Lower leg skin (tissue), 3 donors: ENCODE measurements at regions not wholly inside any gene's neighbourhood (a gene's known extent, or its start where the extent isn't known, plus 50 kb on each side); places are given as distances from the start of the nearest gene placed in this dataset.

Experiments used
- POLR2A ChIP-seq, 2 donors: fragments of 450-650 bp; IDR thresholded peaks; one replicate each; pipeline ENCODE4 v1.6.1; 2016 to 2017; ENCODE audit warnings: antibody characterized with exemption in 2 of 2, mild to moderate bottlenecking in 1 of 2, moderate library complexity in 1 of 2
- TF ChIP-seq, protein P1 (sequence below), 3 donors: fragments of 450-650 bp; IDR thresholded peaks; one replicate each; pipeline ENCODE4 v1.5.1; 2016; ENCODE audit warnings: antibody characterized with exemption in 3 of 3, mild to moderate bottlenecking in 3 of 3, moderate library complexity in 2 of 3

DNA sequence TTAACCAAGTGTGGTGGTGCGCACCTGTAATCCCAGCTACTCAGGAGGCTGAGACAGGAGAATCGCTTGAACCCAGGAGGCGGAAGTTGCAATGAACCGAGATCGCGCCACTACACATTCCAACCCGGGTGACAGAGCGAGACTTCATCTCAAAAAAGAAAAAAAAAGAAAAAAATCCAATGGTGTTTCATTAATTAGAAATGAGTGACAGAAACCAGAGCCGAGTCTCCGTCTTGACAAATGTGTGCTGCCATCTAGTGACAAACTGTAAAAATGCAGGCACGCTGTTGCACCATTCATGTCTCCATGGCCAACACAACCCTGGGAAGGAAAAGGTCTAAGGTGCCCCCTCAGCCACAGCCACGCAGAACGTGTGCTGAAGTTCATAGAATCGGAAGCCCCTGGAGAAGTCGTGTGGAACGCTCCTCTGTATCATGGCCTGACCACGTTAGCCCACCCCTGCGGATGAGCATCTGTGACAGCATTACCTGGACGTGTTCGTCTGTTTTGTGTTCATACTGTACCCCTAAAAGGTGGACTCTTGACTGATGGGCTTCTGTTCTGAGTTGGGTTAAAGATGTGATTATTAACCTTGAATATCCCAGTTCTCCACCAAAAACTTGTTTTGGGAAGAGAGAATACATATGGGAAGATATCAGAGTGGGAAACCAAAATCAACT lies 94.9 kb downstream of the LYZL2 start:
- TF ChIP-seq, protein P1, sequence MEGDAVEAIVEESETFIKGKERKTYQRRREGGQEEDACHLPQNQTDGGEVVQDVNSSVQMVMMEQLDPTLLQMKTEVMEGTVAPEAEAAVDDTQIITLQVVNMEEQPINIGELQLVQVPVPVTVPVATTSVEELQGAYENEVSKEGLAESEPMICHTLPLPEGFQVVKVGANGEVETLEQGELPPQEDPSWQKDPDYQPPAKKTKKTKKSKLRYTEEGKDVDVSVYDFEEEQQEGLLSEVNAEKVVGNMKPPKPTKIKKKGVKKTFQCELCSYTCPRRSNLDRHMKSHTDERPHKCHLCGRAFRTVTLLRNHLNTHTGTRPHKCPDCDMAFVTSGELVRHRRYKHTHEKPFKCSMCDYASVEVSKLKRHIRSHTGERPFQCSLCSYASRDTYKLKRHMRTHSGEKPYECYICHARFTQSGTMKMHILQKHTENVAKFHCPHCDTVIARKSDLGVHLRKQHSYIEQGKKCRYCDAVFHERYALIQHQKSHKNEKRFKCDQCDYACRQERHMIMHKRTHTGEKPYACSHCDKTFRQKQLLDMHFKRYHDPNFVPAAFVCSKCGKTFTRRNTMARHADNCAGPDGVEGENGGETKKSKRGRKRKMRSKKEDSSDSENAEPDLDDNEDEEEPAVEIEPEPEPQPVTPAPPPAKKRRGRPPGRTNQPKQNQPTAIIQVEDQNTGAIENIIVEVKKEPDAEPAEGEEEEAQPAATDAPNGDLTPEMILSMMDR (IDR thresholded peaks at IDR 0.05) = peak in 1 of 3 donors; percentile 42
- no peak for TF ChIP-seq POLR2A (IDR thresholded peaks at IDR 0.05)
